Activated naive CD8-positive, alpha-beta T cell (primary cell): ENCODE measurements at regions not wholly inside any gene's neighbourhood (a gene's known extent, or its start where the extent isn't known, plus 50 kb on each side); places are given as distances from the start of the nearest gene placed in this dataset.

ENCODE experiments used
- H3K27ac Mint-ChIP-seq: one replicate; pipeline ENCODE4 v1.8.0; 2021; ENCODE audit warnings: mixed read lengths
- H3K27me3 Mint-ChIP-seq: one replicate; pipeline ENCODE4 v1.8.0; 2021; ENCODE audit warnings: mixed read lengths
- H3K36me3 Mint-ChIP-seq: one replicate; pipeline ENCODE4 v1.8.0; 2021; ENCODE audit warnings: mixed read lengths
- H3K4me1 Mint-ChIP-seq: one replicate; pipeline ENCODE4 v1.8.0; 2021; ENCODE audit warnings: low read depth, mixed read lengths
- H3K4me3 Mint-ChIP-seq: one replicate; pipeline ENCODE4 v1.8.0; 2021; ENCODE audit warnings: mild to moderate bottlenecking, mixed read lengths
- H3K9me3 Mint-ChIP-seq: one replicate; pipeline ENCODE4 v1.8.0; 2021; ENCODE audit warnings: low read depth, mixed read lengths

DNA sequence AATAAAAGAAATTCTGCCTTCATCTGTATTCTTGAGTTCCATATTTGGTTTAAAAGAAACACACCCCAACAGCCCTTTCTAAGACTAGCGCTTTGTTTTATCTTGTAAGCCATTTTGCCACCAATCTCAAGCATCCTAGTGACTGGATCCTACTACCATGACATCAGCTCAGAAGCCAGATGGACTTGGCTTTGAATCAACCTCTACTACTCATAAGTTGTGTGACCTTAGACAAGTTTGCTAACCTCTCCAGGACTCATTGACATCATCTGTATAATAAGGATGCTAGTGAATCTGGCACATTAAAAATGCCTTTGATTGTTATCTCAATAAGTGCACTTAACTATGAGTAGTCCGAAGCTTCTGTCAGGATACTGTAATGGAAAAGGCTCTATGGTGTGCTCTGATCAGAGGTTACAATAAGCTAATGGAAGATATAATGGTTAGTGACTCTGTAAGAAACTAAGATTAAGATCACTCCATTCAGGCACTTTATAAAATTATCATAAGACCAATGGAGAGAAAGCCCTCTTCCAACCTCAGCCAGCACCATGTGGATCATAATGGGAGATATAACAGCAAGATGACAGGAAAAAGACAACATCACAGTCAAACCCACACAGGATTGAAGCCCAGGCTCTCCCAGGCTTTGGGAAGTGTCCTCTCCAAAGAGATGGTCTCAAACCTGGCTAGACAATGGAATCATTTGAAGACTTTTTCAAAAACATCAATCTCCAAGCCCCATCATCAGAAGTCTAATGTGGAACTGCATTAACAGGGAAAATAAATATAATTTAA, 180.6 kb upstream of the MIR17HG start:
- Mint-ChIP-seq H3K4me1 (no peaks in the 10 kb centered on the region), H3K27ac (no peak overlapping the region), H3K9me3 (no peaks in the 10 kb centered on the region), H3K27me3 (peaks cover 6% of the 10 kb centered on the region), H3K36me3 (no peaks in the 10 kb centered on the region), H3K4me3 (no peak overlapping the region)

DNA sequence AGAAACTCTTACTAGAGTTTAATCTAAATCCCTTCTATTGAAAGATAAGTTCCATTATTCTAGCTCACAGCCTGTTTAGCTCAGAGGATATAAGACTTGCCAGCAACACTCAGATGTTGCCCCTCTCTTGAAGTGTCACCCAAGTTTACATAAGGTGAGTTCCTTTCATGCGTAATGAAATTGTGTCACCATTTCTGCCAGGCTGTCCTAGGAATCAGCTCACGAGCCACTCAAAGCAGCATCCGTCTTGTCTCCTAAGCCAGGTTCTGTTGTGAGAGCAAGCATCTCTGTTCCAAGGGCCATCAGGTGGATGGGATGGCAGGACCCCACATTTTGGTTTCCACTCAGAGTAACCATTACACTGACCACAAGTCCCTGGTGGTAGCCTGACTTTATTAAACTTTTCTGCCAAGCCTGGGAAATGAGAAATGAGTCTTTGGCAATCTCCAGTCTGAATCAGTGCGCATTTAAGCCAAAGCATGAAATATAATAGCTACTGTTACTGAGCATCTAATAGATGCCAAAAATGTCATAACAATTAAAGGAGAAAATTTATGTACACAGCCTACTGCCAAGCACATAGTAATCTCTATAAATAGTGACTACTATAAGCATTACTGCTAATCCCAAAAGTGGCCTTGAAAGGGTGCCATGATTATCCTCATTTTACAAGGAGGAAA, 179.6 kb upstream of the MIR17HG start:
- Mint-ChIP-seq H3K36me3 (no peaks in the 10 kb centered on the region), H3K9me3 (no peaks in the 10 kb centered on the region), H3K27ac (no peak overlapping the region), H3K4me1 (no peaks in the 10 kb centered on the region), H3K4me3 (no peak overlapping the region), H3K27me3 (peaks cover 6% of the 10 kb centered on the region)

DNA sequence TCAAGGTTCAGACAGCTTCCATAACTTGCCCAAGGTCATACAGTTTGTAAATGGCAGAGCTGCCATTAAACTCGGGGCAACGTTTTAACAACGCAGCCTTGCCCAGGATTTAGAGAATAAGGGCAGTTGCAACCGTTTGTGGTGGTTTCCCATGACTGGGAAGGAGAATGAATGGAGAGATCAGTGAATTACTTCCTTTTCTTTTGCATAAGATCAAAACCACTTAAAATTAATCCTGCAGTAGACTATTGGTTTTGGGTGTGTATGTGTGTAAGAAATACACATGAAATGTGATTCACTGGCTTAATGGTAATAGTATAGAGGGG, 179.1 kb upstream of the MIR17HG start:
- no peak overlapping the region for H3K27ac Mint-ChIP-seq
- H3K4me1 Mint-ChIP-seq: no peaks in the 10 kb centered on the region
- H3K9me3 Mint-ChIP-seq: no peaks in the 10 kb centered on the region
- H3K4me3 Mint-ChIP-seq: no peak overlapping the region
- peaks cover 6% of the 10 kb centered on the region for H3K27me3 Mint-ChIP-seq
- H3K36me3 Mint-ChIP-seq: no peaks in the 10 kb centered on the region

DNA sequence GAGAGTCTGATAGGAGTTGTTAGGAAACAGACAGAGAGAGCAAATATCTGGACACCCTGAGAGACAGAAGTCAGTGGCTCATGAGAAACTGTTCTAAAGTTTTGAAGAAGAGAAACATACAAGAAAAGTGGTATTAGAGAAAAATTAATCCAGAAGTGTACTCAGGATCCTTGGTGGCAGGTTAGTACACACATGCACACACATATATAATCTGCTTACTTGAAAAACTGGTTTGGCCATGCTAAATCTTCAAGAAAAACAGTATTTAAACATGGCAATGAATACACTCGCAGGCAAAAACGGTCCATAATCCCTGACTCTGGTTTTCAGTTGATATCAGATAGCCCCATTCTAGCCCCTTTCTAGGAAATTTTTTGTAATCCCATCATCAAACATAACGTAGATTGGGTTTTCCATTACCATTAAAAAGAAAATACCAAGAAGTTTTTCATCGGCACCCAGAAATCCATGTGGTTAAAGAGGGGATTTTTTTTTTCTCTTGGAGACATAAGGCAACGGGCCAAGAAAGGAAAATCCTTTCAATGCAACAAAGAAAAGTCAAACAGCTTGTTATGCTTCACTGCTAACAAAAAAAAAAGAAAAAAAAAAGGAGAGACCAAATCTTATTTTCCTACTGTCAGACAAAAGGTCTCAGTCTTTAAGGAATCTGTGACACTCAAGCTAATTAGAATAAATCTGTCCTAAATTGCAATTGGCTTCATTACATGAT, 178.0 kb upstream of the MIR17HG start:
- Mint-ChIP-seq H3K27me3 (peaks cover 6% of the 10 kb centered on the region), H3K4me1 (no peaks in the 10 kb centered on the region), H3K27ac (no peak overlapping the region), H3K36me3 (no peaks in the 10 kb centered on the region), H3K9me3 (no peaks in the 10 kb centered on the region), H3K4me3 (no peak overlapping the region)

DNA sequence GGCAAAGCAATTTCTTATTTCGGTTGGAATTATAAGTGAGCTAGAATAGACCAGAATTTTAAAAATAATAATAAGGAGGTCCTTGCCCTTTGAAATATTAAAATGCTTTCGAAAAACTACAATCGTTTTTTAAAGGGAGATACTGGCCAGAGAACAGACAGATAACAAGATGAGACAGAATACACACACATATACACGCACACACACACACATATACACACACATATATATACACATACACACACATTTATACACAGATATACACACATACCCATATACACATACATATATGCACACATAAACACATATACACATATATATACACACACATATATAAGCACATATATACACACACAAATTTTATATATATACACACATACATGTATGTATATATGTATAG, 175.3 kb upstream of the MIR17HG start:
- Mint-ChIP-seq H3K9me3 (no peaks in the 10 kb centered on the region), H3K27me3 (peaks cover 8% of the 10 kb centered on the region), H3K4me3 (no peak overlapping the region), H3K4me1 (peaks cover 4% of the 10 kb centered on the region), H3K27ac (no peak overlapping the region), H3K36me3 (no peaks in the 10 kb centered on the region)

DNA sequence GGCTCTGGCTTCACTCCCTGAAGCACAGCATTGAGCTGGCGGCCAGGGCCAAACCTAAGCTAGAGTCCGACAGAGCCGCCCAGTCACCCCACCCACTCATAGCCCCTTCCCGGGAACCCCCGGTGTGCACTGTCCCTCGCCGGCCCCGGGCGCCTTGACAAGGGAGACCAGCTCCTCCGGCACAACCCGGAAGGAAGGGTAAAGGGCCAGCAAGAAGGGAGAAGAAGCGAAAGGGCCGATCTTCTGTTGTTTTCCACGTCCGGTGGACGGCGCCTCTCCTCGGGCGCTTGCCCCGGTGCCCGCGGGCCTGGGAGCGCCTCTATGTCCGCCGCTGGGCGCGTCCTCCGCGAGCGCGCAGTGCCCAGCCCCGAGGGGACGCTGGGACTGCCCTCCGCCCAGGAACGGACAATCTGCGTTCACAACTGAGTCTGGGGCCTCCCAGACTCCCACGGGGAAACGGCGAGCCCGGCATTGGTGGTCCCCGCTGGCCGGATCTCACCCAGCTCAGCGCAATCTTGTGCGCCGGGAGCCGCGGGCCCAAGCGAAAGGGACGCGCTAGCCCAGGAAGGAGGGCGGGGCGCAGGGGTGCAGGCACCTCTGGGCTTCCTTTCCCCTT, 172.5 kb upstream of the MIR17HG start:
- peaks cover 8% of the 10 kb centered on the region for H3K27me3 Mint-ChIP-seq
- no peak overlapping the region for H3K4me3 Mint-ChIP-seq
- peaks cover 4% of the 10 kb centered on the region for H3K4me1 Mint-ChIP-seq
- no peak overlapping the region for H3K27ac Mint-ChIP-seq
- H3K36me3 Mint-ChIP-seq: no peaks in the 10 kb centered on the region
- no peaks in the 10 kb centered on the region for H3K9me3 Mint-ChIP-seq

DNA sequence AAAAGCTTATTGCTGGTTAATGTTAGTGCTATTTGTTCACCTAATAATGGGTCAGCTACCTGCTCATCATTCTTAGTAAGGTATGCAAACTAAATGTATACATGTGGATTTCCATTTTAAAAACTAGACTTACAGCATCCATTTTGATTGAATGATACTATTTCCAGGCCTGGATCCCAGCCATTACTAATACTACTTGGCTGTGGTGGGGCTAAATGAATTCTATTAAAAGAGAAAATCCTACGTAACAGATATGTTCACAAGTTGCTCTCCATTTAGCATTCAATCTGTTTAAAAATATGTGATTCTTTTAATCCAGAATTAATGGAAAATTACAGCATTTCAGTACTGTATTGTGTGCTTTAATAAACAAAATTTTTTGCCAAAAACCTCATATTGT, 169.4 kb upstream of the MIR17HG start:
- no peak overlapping the region for H3K4me3 Mint-ChIP-seq
- H3K36me3 Mint-ChIP-seq: no peaks in the 10 kb centered on the region
- peaks cover 8% of the 10 kb centered on the region for H3K27me3 Mint-ChIP-seq
- H3K27ac Mint-ChIP-seq: no peak overlapping the region
- no peaks in the 10 kb centered on the region for H3K9me3 Mint-ChIP-seq
- H3K4me1 Mint-ChIP-seq: peaks cover 4% of the 10 kb centered on the region

DNA sequence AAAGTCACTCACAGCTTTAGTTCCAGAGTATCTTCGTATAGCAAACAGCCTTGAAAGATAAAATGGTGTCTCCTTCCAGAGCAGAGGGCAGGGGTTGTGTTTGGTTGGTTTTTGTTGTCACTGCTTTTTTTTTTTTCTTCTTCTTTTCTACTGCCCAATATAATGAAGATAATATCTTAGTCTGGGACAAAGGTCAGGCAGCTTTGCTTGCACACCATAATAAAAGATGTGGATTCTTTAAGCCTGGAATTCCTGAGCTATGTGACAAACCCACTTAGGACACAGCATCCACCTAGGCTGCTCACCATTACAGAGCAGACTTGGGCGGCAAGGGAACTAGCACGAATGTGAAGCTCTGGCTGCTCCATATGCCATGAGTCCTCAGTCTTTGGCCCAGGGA, 165.6 kb upstream of the MIR17HG start:
- H3K9me3 Mint-ChIP-seq: no peaks in the 10 kb centered on the region
- H3K4me1 Mint-ChIP-seq: no peaks in the 10 kb centered on the region
- no peak overlapping the region for H3K4me3 Mint-ChIP-seq
- H3K27me3 Mint-ChIP-seq: peaks cover 6% of the 10 kb centered on the region
- H3K36me3 Mint-ChIP-seq: no peaks in the 10 kb centered on the region
- no peak overlapping the region for H3K27ac Mint-ChIP-seq

DNA sequence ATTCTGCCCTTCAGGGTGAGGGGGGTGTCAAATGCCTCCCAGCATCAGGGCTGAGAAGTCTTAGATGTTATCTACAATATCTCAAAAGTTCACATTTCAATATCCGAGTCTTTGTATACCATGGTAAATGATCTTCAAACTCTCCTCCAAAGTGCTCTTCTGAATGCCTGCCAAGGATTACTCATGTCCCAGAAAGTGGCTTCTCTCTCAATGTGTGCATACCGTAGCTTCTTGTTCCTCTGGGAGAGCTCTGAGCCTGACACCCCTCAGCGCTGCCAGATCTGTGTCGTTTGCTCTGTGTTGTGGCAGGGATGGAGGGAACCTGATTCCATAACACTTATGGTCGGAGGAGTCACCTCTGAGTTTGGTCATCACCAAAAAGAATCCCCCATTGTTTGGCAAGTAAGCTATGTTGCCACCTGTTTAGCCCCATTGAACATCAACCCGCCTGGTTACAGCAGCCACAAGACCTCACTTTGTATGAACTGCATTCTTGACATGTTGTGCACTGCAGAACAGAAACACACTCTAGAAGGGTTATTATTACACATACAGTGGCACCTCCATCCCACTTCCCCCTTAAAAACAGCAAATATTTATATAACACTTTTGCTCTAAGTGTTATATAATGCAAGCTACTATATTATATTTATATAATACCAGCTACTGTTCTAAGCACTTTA, 163.1 kb upstream of the MIR17HG start:
- H3K4me3 Mint-ChIP-seq: no peak overlapping the region

DNA sequence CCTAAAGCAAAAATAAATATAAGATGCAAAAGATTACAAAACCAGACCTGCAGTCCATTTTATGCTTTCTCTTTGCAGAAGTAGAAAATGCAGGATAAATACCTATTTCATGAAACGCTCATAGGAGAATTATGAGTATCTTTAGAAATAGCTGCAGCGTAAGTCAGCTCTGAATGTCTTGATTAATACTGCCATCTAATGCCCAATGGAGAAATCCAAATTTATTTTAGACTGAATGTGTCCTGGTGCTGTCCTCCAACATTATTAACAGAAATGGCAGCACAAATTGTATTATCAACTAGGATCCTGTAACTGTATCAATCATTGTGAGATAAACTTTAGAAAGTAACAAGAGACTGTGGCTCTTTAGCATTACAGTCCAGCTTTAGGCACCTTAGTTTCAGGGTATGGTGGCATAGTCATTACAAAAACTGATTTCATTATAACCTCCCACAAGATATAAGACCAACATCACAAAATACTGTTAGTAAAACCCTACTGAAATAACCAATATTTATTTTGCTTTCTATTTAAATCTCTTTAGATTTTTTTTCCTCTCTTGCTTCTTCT, 162.1 kb upstream of the MIR17HG start:
- peaks cover 5% of the 10 kb centered on the region for H3K27me3 Mint-ChIP-seq
- no peak overlapping the region for H3K4me3 Mint-ChIP-seq
- H3K4me1 Mint-ChIP-seq: no peaks in the 10 kb centered on the region
- no peaks in the 10 kb centered on the region for H3K9me3 Mint-ChIP-seq
- H3K27ac Mint-ChIP-seq: no peak overlapping the region
- H3K36me3 Mint-ChIP-seq: no peaks in the 10 kb centered on the region

More for the DNA sequence above, 163.1 kb upstream of the MIR17HG start:
- no peaks in the 10 kb centered on the region for H3K4me1 Mint-ChIP-seq
- peaks cover 5% of the 10 kb centered on the region for H3K27me3 Mint-ChIP-seq
- H3K36me3 Mint-ChIP-seq: no peaks in the 10 kb centered on the region
- H3K27ac Mint-ChIP-seq: no peak overlapping the region
- no peaks in the 10 kb centered on the region for H3K9me3 Mint-ChIP-seq

DNA sequence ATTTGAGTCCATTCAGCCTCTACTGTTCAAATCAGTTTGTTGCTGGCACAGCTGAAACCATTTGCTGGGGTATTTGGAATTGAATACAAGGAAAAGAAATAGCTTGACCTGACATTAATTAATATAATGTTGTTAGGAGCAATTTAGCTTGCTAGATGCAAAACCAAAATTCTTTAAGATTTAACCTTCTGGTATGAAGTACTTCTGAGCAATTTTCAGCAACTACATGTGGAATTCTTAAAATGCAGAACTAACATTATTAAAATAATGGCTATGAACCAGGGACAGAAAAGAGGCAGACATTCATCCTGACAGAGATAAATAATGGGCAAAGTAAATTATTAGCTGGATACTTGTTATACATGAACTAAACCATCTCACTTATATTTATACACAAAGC, 160.0 kb upstream of the MIR17HG start:
- peaks cover 5% of the 10 kb centered on the region for H3K27me3 Mint-ChIP-seq
- no peak overlapping the region for H3K4me3 Mint-ChIP-seq
- H3K36me3 Mint-ChIP-seq: no peaks in the 10 kb centered on the region
- no peaks in the 10 kb centered on the region for H3K9me3 Mint-ChIP-seq
- H3K27ac Mint-ChIP-seq: no peak overlapping the region
- no peaks in the 10 kb centered on the region for H3K4me1 Mint-ChIP-seq

DNA sequence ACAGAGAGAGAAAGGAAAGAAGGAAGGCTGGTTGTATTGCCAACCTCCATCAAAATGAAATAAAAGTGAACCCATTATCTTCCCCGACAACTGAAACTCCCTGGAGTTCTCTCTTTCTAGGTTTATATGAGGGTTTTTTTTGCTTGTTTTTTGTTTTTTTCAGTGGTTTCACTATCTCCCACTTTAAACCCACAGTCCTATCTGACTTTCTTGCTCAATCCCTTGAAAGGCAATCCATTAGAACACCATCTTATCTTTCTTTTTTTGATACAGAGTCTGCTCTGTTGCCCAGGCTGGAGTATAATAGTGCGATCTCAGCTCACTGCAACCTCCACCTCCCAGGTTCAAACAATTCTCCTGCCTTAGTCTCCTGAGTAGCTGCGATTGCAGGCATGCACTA, 158.0 kb upstream of the MIR17HG start:
- Mint-ChIP-seq H3K27me3 (peaks cover 1% of the 10 kb centered on the region), H3K9me3 (no peaks in the 10 kb centered on the region), H3K4me1 (no peaks in the 10 kb centered on the region), H3K36me3 (no peaks in the 10 kb centered on the region), H3K4me3 (no peak overlapping the region), H3K27ac (no peak overlapping the region)

DNA sequence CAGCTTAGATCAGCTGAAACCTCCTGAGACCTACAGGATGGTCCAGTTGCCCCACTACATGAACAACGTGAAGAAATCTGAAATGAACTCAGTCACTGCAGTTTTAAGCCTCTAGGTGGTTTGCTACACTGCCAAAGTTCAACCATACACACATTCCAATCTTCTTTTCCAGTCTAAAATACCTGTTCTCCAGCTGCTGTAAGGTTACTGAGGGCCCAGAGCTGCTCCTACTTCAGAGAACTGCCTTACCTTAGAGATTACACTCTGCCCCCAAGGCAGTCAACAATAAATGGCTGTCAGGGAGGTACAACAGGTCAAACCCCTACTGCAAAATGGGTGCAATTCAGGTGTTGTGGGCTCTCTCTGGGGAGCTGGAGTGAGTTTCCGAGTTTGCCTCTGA, 154.1 kb upstream of the MIR17HG start:
- Mint-ChIP-seq H3K4me1 (no peaks in the 10 kb centered on the region), H3K9me3 (no peaks in the 10 kb centered on the region), H3K27ac (no peak overlapping the region), H3K27me3 (peaks cover 5% of the 10 kb centered on the region), H3K36me3 (no peaks in the 10 kb centered on the region), H3K4me3 (no peak overlapping the region)

DNA sequence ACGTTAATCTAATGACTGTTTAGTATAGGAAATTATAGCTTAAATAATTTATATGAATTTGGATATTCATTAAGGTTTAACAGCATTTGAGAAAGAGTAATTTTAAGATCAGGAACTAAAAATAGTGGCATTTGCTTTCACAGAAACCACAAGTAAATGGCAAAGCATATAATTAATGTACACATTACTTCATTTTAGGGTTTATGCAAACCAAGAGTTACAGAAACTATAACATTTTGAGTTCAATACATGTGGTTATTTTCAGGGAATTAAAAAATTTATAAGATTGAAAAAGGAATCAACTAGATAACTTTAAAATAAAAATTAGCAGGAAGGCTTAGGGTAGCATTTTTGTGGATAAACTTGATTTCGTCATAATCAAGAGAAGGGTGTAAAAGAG, 151.7 kb upstream of the MIR17HG start:
- Mint-ChIP-seq H3K4me1 (no peaks in the 10 kb centered on the region), H3K4me3 (no peak overlapping the region), H3K36me3 (no peaks in the 10 kb centered on the region), H3K27ac (no peak overlapping the region), H3K9me3 (no peaks in the 10 kb centered on the region), H3K27me3 (peaks cover 5% of the 10 kb centered on the region)
